ENCODE measurements at regions not wholly inside any gene's neighbourhood (a gene's known extent, or its start where the extent isn't known, plus 50 kb on each side); places are given as distances from the start of the nearest gene placed in this dataset.

GRCh38 chr3:196140224-196140623 lies 58.3 kb upstream of the TFRC start:
- TF ChIP-seq POLR2A (IDR thresholded peaks at IDR 0.05; ENCODE audit: low read depth, low read length), result no peak
- no peak for TF ChIP-seq TAF1 (IDR thresholded peaks at IDR 0.05; ENCODE audit: low read depth, low read length)
- TF ChIP-seq POLR2AphosphoS5 (IDR thresholded peaks at IDR 0.05; ENCODE audit: low read depth, low read length), result no peak

Data from GM12891 (cell line).